Suprapubic skin (tissue), 4 donors: ENCODE measurements at regions not wholly inside any gene's neighbourhood (a gene's known extent, or its start where the extent isn't known, plus 50 kb on each side); places are given as distances from the start of the nearest gene placed in this dataset.

ENCODE experiments used
- EP300 ChIP-seq: sonication (generic); formaldehyde crosslinking; IDR thresholded peaks from one replicate; pipeline ENCODE4 v1.6.1; 2017; ENCODE audit warnings: antibody characterized with exemption
- POLR2A ChIP-seq, 2 donors: fragments of 450-650 bp; IDR thresholded peaks; one replicate each; pipeline ENCODE4 v1.6.1; 2017; ENCODE audit warnings: antibody characterized with exemption in 2 of 2, mild to moderate bottlenecking in 2 of 2, moderate library complexity in 2 of 2
- POLR2AphosphoS5 ChIP-seq, 3 donors: sonication (generic); formaldehyde crosslinking; IDR thresholded peaks; one replicate each; pipeline ENCODE4 v1.6.1; 2017; ENCODE audit warnings: antibody characterized with exemption in 3 of 3
- TF ChIP-seq, protein P1 (sequence below), 2 donors: fragments of 200-600 bp in 1 of 2; fragments of 450-650 bp in 1 of 2; sonication (generic) in 1 of 2; IDR thresholded peaks; one replicate each; pipeline ENCODE4 v1.5.1; 2016 to 2019; ENCODE audit warnings: antibody characterized with exemption in 2 of 2, mild to moderate bottlenecking in 1 of 2, moderate library complexity in 1 of 2

DNA sequence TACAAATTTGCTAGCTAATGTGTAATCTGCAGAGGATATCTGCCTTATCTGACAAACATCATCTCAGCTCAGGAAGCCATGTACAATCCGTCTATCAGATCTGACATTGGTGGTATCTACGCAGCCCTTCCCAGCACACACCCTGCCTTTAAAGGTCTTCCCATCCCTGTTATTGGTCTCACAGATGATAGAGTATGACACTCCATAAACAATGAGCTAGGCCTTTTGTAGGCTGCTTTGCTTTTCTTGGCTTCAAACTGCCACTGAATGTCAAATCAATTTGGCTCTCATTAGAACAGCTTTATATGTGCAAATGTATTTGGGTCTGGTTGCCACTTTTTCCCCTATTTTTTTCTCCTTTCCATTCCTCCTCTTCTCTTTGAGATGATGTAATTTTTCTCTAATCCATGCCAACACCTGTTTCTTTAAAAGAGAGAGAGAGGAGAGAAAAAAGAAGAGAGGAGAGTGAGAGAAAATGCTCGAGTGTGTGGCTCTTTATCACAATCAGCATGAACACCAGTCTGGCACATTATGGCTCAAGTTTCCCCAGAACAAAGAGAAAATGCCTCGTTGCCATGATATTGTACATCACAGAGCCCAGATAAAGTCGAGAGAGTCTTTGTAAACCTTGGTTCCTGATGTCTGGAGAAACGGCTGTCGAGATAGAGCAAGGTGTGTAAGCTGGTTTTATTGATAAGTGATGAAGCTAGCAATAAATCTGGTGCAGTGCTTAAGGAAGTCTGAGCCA is 80.8 kb upstream of the DPH6 start:
- TF ChIP-seq, protein P1, sequence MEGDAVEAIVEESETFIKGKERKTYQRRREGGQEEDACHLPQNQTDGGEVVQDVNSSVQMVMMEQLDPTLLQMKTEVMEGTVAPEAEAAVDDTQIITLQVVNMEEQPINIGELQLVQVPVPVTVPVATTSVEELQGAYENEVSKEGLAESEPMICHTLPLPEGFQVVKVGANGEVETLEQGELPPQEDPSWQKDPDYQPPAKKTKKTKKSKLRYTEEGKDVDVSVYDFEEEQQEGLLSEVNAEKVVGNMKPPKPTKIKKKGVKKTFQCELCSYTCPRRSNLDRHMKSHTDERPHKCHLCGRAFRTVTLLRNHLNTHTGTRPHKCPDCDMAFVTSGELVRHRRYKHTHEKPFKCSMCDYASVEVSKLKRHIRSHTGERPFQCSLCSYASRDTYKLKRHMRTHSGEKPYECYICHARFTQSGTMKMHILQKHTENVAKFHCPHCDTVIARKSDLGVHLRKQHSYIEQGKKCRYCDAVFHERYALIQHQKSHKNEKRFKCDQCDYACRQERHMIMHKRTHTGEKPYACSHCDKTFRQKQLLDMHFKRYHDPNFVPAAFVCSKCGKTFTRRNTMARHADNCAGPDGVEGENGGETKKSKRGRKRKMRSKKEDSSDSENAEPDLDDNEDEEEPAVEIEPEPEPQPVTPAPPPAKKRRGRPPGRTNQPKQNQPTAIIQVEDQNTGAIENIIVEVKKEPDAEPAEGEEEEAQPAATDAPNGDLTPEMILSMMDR (IDR thresholded peaks at IDR 0.05) = no peak
- no peak for TF ChIP-seq POLR2AphosphoS5 (IDR thresholded peaks at IDR 0.05)
- no peak for TF ChIP-seq EP300
- no peak for TF ChIP-seq POLR2A (IDR thresholded peaks at IDR 0.05)
